ENCODE measurements at regions not wholly inside any gene's neighbourhood (a gene's known extent, or its start where the extent isn't known, plus 50 kb on each side); places are given as distances from the start of the nearest gene placed in this dataset.
"Not testable (repeated sequence)": the region's sequence is repeated elsewhere in the genome, so short reads cannot be mapped to it uniquely, and the experiment has no call there.

DNA sequence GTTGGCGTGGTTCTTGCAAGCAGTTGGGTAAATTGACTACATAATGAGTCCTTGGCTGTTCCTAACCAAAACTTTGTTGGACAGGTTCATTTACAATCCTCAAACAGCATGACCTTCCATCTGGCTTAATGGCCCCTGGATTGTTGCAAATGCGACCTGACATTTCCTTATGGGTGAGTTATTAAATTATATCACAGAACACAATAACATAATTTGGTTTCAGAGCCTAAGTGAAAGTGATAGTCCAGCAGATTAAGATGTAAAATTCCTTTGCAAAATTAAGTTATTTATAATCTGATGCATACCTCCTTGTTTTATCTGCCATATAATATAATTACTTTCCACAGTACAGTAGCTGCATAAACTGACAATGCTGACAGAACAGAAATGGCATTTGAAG lies 224.4 kb downstream of the TUSC1 start:
- DNase-seq (ENCODE audit: low read depth in 2 of 2) = no peak

DNA sequence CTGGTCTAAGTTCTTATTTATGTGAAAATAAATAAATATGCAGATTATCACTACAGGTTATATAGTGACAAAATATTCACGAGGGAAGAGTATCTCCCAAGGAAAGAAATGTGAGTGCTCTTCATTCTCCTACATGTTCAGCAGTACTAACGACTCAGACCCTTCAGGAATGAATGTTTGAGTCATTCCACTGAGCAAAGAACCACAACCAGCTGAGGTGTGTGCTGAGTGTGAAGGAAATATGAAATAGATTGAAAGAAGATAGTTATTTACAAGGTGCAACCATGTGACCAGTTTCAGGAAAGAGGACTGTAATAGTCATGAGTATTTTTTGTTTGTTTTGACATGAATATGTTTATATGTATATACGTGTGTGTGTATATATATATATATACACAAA lies 228.7 kb downstream of the TUSC1 start:
- no peak for DNase-seq (ENCODE audit: low read depth in 2 of 2)

DNA sequence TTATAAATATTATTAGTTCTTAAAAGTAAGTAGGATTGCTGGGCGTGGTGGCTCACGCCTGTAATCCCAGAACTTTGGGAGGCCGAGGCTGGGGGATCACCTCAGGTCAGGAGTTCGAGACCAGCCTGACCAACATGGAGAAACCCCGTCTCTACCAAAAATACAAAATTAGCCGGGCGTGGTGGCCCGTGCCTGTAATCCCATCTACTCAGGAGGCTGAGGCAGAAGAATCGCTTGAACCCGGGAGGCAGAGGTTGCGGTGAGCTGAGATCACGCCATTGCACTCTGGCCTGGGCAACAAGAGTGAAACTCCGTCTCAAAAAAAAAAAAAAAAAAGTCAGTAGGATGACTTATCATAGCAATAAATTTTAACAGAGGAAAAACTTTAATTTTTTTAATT lies 232.5 kb downstream of the TUSC1 start:
- not testable (repeated sequence) for DNase-seq (ENCODE audit: low read depth in 2 of 2)

DNA sequence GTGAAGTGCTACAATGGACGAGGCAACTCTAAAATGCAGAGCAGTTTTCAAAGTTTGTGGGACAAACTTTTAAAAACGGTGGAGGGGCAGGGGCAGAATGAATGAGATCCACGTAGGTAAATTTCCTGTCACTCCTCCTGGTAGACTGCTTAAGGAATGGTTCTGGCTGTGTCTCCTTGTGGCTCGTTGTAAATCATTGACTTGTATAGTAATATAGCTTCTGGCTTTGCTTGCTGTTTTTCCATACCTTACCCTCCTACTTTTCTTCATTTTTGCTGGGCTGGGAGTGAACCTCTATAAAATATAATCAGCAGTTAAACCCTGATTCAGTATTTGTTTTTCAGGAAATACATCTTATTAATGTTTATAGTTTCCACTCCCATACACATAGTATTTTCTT lies 235.7 kb downstream of the TUSC1 start:
- DNase-seq (ENCODE audit: low read depth in 2 of 2) = no peak

DNA sequence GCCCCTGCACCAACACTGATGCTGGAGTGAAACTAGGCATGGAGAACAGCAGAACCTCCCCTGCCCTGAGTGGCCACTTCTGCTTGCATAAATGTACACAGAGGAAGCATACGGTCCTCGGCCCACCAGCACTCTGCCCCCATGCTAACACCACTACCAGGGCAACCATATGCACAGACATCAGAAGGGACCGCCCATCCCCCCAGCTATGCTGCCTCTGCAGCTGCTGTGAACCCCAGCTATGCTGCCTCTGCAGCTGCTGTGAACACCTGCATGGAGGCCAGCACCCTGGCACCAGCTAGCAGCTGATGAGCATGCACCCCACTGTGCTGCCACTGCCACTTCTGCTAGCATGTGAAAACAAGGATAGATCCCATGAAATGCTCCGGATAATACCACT lies 250.3 kb downstream of the TUSC1 start:
- DNase-seq (ENCODE audit: low read depth in 2 of 2) = no peak

DNA sequence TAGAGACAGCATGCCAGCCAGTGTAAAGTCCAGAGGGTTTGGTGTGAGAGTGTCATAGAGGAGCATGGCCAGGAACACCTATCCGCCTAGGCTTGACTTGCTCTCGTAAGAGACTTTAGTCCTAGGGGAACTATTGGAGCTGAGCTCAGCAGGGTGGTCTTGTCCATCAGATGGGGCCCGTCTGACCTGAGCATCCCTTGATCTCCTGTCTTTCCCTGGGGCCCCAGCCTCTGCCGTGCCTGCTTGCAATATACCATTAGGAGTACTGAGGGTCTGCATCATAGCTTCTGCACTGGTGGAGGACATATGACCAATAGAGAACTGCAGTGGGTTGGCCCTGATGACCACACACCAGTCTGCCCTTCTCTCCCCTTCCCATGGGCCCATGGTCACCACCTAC lies 251.0 kb downstream of the TUSC1 start:
- no peak for DNase-seq (ENCODE audit: low read depth in 2 of 2)

DNA sequence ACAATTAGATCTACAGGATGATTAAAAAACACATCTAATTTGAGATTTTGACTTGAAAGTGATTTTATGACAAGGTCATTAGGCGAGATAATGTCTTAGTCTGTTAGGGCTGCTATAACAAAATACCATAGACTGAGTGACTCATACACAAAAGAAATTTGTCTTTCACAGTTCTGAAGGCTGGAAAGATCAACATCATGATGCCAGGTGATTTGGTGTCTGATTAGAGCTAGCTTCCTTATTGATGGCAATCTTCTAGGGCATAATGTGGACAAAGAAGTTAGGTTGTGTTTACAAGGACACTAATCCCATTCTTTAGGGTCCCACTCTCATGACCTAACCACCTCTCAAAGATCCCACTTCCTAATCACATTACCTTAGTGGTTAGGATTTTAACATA lies 256.7 kb downstream of the TUSC1 start:
- no peak for DNase-seq (ENCODE audit: low read depth in 2 of 2)

GRCh38 chr9:25418974-25419373 lies 259.3 kb downstream of the TUSC1 start:
- peak; percentile 1 to 4 for DNase-seq (ENCODE audit: low read depth in 2 of 2)

- DNase-seq (ENCODE audit: low read depth in 2 of 2) = no peak
These were observed 262.5 kb downstream of the TUSC1 start for GRCh38 chr9:25415718-25416117.

GRCh38 chr9:25412646-25413045 lies 265.6 kb downstream of the TUSC1 start:
- no peak for DNase-seq (ENCODE audit: low read depth in 2 of 2)

- no peak for DNase-seq (ENCODE audit: low read depth in 2 of 2)
These were observed 280.5 kb downstream of the TUSC1 start for GRCh38 chr9:25397746-25398145.

GRCh38 chr9:25396828-25397227 lies 281.4 kb downstream of the TUSC1 start:
- DNase-seq (ENCODE audit: low read depth in 2 of 2) = no peak

DNA sequence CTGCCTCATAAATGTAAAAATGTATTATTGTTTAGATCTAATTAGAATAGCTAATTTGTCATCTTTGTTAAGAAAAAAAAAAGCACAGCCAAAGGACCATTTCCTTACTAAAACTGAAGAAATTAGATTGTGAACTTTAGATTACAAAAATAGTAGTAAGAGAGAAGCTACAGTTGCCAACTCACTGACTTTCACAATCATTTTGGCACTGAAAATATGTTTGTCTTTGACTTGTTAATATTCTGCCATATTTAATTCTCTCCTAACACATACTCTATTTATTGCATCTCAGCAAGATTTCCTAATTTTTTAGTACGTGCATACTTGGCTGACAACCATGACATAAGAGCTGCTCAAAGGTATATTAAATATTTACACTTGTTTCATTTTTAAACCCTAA lies 297.1 kb downstream of the TUSC1 start:
- no peak for DNase-seq (ENCODE audit: low read depth in 2 of 2)

- DNase-seq (ENCODE audit: low read depth in 2 of 2) = no peak
These were observed 301.2 kb downstream of the TUSC1 start for GRCh38 chr9:25377039-25377438.

GRCh38 chr9:25374281-25374680 lies 304.0 kb downstream of the TUSC1 start:
- no peak for DNase-seq (ENCODE audit: low read depth in 2 of 2)

- no peak for DNase-seq (ENCODE audit: low read depth in 2 of 2)
These were observed 311.3 kb downstream of the TUSC1 start for GRCh38 chr9:25366906-25367305.

- DNase-seq (ENCODE audit: low read depth in 2 of 2) = no peak
These were observed 324.5 kb downstream of the TUSC1 start for GRCh38 chr9:25353783-25354182.

GRCh38 chr9:25350011-25350410 lies 328.2 kb downstream of the TUSC1 start:
- DNase-seq (ENCODE audit: low read depth in 2 of 2) = no peak

DNA sequence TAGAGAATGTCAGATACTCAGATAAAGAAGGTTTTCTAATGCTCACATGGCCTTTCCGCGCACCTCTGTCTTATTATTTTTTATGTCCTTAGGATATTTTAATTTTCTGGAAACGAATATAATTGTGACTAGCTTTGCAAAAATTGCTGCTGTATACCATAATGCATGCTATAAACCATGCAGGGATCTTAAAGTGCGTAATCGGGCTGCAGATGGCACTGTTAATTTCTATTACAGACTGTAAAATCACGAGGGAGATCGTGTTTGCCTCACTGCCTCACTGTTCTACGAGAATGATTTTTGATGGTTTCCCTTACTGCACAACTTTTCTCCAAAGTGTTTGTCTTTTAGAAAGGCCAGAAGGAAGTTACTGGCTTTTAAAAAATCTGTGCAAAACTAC lies 356.1 kb downstream of the TUSC1 start:
- no peak for DNase-seq (ENCODE audit: low read depth in 2 of 2)

DNA sequence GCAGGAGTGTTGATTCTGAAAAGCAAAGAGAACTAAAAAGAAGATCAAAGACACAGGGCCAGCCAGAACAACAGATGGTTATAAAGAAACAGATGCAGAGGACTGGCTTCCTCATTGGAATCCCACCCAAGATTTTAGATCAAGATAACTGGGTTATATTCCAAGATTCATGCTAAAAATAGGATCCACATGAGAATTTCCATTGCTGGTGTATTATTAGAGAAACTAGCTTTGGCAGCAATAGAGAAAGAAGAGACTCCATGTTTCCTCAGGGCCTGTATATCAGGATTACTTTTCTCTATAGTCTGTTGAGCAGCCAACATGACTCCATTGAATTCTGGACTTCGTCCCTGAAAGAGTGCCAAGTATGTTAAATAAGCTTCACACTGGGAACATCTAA lies 367.3 kb downstream of the TUSC1 start:
- no peak for DNase-seq (ENCODE audit: low read depth in 2 of 2)

GRCh38 chr9:25308549-25308948 lies 369.7 kb downstream of the TUSC1 start:
- no peak for DNase-seq (ENCODE audit: low read depth in 2 of 2)

DNA sequence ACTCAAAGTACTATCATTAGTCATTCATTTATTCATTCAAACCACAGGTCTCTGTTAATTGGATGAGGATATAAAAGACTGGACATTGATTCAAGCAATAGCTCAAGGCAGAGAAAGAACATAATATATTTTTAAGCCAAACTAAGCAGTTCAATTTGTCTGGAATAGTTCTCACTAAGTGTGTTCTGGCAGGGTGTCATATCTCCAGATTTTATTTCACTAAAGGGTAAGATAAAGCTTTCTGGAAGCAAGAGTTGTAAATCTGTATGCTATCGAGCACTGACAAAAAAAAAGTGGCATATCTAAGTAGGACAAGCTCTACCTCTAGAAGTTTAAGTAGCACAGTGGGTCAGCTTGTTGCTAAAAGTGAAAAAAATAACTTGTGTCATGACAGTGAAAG lies 375.6 kb downstream of the TUSC1 start:
- DNase-seq (ENCODE audit: low read depth in 2 of 2) = no peak

GRCh38 chr9:25288195-25288594 lies 390.0 kb downstream of the TUSC1 start:
- DNase-seq (ENCODE audit: low read depth in 2 of 2) = not testable (repeated sequence)

DNA sequence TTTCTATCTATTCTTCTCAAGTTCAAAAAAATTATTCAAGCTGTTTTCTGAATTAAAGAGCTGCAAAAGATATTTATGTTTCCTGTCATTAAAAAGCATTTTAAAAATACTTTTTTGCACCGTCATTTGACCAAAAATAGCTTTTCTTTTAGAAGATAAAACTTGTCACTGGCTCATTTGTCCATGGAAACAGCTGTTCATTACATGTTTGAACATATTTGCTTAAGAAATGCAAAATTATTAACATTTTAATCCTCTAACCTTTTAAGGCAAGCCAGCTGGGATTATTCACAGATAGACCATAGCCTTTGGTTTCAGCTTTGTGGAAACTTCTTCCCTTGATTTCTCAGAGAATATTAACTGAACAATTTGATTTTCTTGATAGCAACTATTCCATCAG lies 393.9 kb downstream of the TUSC1 start:
- no peak for DNase-seq (ENCODE audit: low read depth in 2 of 2)

DNA sequence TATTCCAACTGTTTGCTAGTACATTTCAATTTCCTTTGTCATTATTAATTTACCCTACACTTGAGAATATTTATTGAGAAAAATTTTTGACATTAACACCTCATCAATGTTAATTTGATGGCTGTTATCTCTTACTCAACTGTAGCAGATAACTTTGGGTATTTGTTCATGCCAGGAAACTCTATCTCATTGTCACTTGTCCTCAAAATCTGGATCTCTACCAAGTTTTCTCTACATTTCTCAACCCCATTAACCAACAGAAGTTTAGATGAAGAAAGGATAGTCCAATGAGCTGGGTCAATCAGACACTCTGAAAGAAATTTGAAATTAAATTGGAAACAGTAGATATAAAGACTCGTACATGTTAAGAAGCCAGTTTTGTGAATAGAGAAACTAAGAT lies 395.3 kb downstream of the TUSC1 start:
- DNase-seq (ENCODE audit: low read depth in 2 of 2) = no peak
